ENCODE measurements at regions not wholly inside any gene's neighbourhood (a gene's known extent, or its start where the extent isn't known, plus 50 kb on each side); places are given as distances from the start of the nearest gene placed in this dataset.

DNA sequence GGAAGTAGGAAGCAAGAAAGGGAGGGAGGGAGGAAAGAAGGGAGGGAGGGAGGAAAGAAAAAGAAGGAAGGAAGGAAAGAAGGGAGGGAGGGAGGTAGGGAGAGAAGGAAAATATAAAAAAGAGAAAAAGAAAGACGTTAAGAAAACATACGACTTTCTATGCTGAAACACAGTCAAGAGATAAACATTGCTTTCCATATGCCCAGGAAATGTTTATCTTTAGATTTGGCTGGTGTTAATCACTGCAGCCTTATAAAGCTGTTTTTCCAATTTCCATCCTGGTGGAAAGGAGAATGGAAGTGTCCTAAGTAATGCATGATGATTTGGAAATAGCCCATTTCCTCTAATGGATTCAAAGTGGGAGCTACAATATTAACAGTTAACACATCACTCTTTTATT lies 524.3 kb downstream of the MTRR start:
- TF ChIP-seq, protein P1, sequence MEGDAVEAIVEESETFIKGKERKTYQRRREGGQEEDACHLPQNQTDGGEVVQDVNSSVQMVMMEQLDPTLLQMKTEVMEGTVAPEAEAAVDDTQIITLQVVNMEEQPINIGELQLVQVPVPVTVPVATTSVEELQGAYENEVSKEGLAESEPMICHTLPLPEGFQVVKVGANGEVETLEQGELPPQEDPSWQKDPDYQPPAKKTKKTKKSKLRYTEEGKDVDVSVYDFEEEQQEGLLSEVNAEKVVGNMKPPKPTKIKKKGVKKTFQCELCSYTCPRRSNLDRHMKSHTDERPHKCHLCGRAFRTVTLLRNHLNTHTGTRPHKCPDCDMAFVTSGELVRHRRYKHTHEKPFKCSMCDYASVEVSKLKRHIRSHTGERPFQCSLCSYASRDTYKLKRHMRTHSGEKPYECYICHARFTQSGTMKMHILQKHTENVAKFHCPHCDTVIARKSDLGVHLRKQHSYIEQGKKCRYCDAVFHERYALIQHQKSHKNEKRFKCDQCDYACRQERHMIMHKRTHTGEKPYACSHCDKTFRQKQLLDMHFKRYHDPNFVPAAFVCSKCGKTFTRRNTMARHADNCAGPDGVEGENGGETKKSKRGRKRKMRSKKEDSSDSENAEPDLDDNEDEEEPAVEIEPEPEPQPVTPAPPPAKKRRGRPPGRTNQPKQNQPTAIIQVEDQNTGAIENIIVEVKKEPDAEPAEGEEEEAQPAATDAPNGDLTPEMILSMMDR (IDR thresholded peaks at IDR 0.05), result no peak
- TF ChIP-seq POLR2A (IDR thresholded peaks at IDR 0.05), result no peak

Data from heart left ventricle (tissue), 13 donors.